ENCODE measurements at regions not wholly inside any gene's neighbourhood (a gene's known extent, or its start where the extent isn't known, plus 50 kb on each side); places are given as distances from the start of the nearest gene placed in this dataset.

- CTCF ChIA-PET, result no interaction called here
- no peak overlapping the region for H3K27ac ChIP-seq (ENCODE audit: low read depth, low read length)
- H3K4me1 Mint-ChIP-seq, result no peaks in the 10 kb centered on the region
- ATAC-seq (no peak), DNase-seq (no peak)
- intact Hi-C loops (cut with micrococcal nuclease), result no loop called here
- H3K27me3 ChIP-seq (ENCODE audit: control insufficient read depth in 2 of 2, insufficient read depth in 2 of 2, low read length in 2 of 2), result no peaks in the 10 kb centered on the region
- no peak overlapping the region for H3K4me3 Mint-ChIP-seq
- H3K36me3 ChIP-seq (ENCODE audit: control insufficient read depth in 2 of 3, insufficient read depth in 3 of 3, low read length in 3 of 3), result no peaks in the 10 kb centered on the region
- no peaks in the 10 kb centered on the region for H3K9me3 Mint-ChIP-seq
- H3K9me3 ChIP-seq (ENCODE audit: control insufficient read depth in 2 of 3, low read length in 3 of 3), result no peaks in the 10 kb centered on the region
- H3K36me3 Mint-ChIP-seq, result no peaks in the 10 kb centered on the region
- no peak overlapping the region for H3K4me3 ChIP-seq (ENCODE audit: low read length)
- peaks cover 0 to 20% (median 3%) of the 10 kb centered on the region in 5 donors for H3K27me3 Mint-ChIP-seq
- no peaks in the 10 kb centered on the region for H3K4me1 ChIP-seq (ENCODE audit: control insufficient read depth in 2 of 2, insufficient read depth in 2 of 2, low read length in 2 of 2)
- no peak overlapping the region for H3K27ac Mint-ChIP-seq
- POLR2A ChIA-PET, result no interaction called here
These were observed 183.8 kb downstream of the DHX15 start for GRCh38 chr4:24400537-24400936.

- no peaks in the 10 kb centered on the region for H3K27me3 ChIP-seq (ENCODE audit: control insufficient read depth in 2 of 2, insufficient read depth in 2 of 2, low read length in 2 of 2)
- no peaks in the 10 kb centered on the region for H3K4me1 Mint-ChIP-seq
- intact Hi-C loops (cut with micrococcal nuclease), result no loop called here
- no peak overlapping the region for H3K27ac ChIP-seq (ENCODE audit: low read depth, low read length)
- peaks cover 0 to 2% (median 0%) of the 10 kb centered on the region in 11 donors for H3K9me3 Mint-ChIP-seq
- DNase-seq (no peak), ATAC-seq (no peak)
- H3K27ac Mint-ChIP-seq, result no peak overlapping the region
- CTCF ChIA-PET, result no interaction called here
- no peaks in the 10 kb centered on the region for H3K4me1 ChIP-seq (ENCODE audit: control insufficient read depth in 2 of 2, insufficient read depth in 2 of 2, low read length in 2 of 2)
- H3K4me3 ChIP-seq (ENCODE audit: low read length), result no peak overlapping the region
- no peaks in the 10 kb centered on the region for H3K36me3 Mint-ChIP-seq
- H3K36me3 ChIP-seq (ENCODE audit: control insufficient read depth in 2 of 3, insufficient read depth in 3 of 3, low read length in 3 of 3), result no peaks in the 10 kb centered on the region
- no peak overlapping the region for H3K4me3 Mint-ChIP-seq
- H3K9me3 ChIP-seq (ENCODE audit: control insufficient read depth in 2 of 3, low read length in 3 of 3), result no peaks in the 10 kb centered on the region
- POLR2A ChIA-PET, result no interaction called here
- H3K27me3 Mint-ChIP-seq, result peaks cover 0 to 15% (median 2%) of the 10 kb centered on the region in 5 donors
These were observed 187.4 kb downstream of the DHX15 start for GRCh38 chr4:24396988-24397387.

- no peaks in the 10 kb centered on the region for H3K36me3 ChIP-seq (ENCODE audit: control insufficient read depth in 2 of 3, insufficient read depth in 3 of 3, low read length in 3 of 3)
- Mint-ChIP-seq H3K4me3 (no peak overlapping the region), H3K4me1 (no peaks in the 10 kb centered on the region), H3K9me3 (peaks cover 0 to 2% (median 0%) of the 10 kb centered on the region in 11 donors), H3K36me3 (no peaks in the 10 kb centered on the region), H3K27me3 (peaks cover 0 to 10% (median 0%) of the 10 kb centered on the region in 5 donors), H3K27ac (no peak overlapping the region)
- intact Hi-C loops (cut with micrococcal nuclease), result no loop called here
- ATAC-seq, result no peak
- DNase-seq, result no peak
- no peak overlapping the region for H3K27ac ChIP-seq (ENCODE audit: low read depth, low read length)
- H3K27me3 ChIP-seq (ENCODE audit: control insufficient read depth in 2 of 2, insufficient read depth in 2 of 2, low read length in 2 of 2), result no peaks in the 10 kb centered on the region
- no peaks in the 10 kb centered on the region for H3K4me1 ChIP-seq (ENCODE audit: control insufficient read depth in 2 of 2, insufficient read depth in 2 of 2, low read length in 2 of 2)
- H3K9me3 ChIP-seq (ENCODE audit: control insufficient read depth in 2 of 3, low read length in 3 of 3), result no peaks in the 10 kb centered on the region
- ChIA-PET POLR2A (no interaction called here), CTCF (no interaction called here)
- H3K4me3 ChIP-seq (ENCODE audit: low read length), result no peak overlapping the region
These were observed 188.4 kb downstream of the DHX15 start for GRCh38 chr4:24395937-24396336.

- H3K9me3 Mint-ChIP-seq, result peaks cover 0 to 2% (median 0%) of the 10 kb centered on the region in 11 donors
- intact Hi-C loops (cut with micrococcal nuclease), result no loop called here
- no peaks in the 10 kb centered on the region for H3K9me3 ChIP-seq (ENCODE audit: control insufficient read depth in 2 of 3, low read length in 3 of 3)
- no peak overlapping the region for H3K27ac Mint-ChIP-seq
- H3K4me1 ChIP-seq (ENCODE audit: control insufficient read depth in 2 of 2, insufficient read depth in 2 of 2, low read length in 2 of 2), result no peaks in the 10 kb centered on the region
- POLR2A ChIA-PET, result no interaction called here
- no peaks in the 10 kb centered on the region for H3K36me3 Mint-ChIP-seq
- H3K4me3 Mint-ChIP-seq, result no peak overlapping the region
- H3K27ac ChIP-seq (ENCODE audit: low read depth, low read length), result no peak overlapping the region
- ATAC-seq, result no peak
- no peak for DNase-seq
- H3K4me3 ChIP-seq (ENCODE audit: low read length), result no peak overlapping the region
- H3K27me3 ChIP-seq (ENCODE audit: control insufficient read depth in 2 of 2, insufficient read depth in 2 of 2, low read length in 2 of 2), result no peaks in the 10 kb centered on the region
- H3K27me3 Mint-ChIP-seq, result peaks cover 0 to 6% (median 0%) of the 10 kb centered on the region in 5 donors
- no peaks in the 10 kb centered on the region for H3K36me3 ChIP-seq (ENCODE audit: control insufficient read depth in 2 of 3, insufficient read depth in 3 of 3, low read length in 3 of 3)
- CTCF ChIA-PET, result no interaction called here
- no peaks in the 10 kb centered on the region for H3K4me1 Mint-ChIP-seq
These were observed 190.3 kb downstream of the DHX15 start for GRCh38 chr4:24394041-24394440.

GRCh38 chr4:24392613-24393012 is 191.7 kb downstream of the DHX15 start:
- Mint-ChIP-seq H3K27me3 (peaks cover 0 to 6% (median 0%) of the 10 kb centered on the region in 5 donors), H3K36me3 (no peaks in the 10 kb centered on the region), H3K27ac (no peak overlapping the region), H3K4me3 (no peak overlapping the region), H3K9me3 (peaks cover 0 to 5% (median 0%) of the 10 kb centered on the region in 11 donors), H3K4me1 (no peaks in the 10 kb centered on the region)
- H3K4me3 ChIP-seq (ENCODE audit: low read length), result no peak overlapping the region
- POLR2A ChIA-PET, result no interaction called here
- intact Hi-C loops (cut with micrococcal nuclease), result no loop called here
- ATAC-seq, result no peak
- no peak for DNase-seq
- CTCF ChIA-PET, result interaction anchor here (0.8 kb wide), 1 partner anchor 26 kb away, joined by 3 read pairs; no protein-coding TSS in a partner anchor
- no peaks in the 10 kb centered on the region for H3K27me3 ChIP-seq (ENCODE audit: control insufficient read depth in 2 of 2, insufficient read depth in 2 of 2, low read length in 2 of 2)
- no peak overlapping the region for H3K27ac ChIP-seq (ENCODE audit: low read depth, low read length)
- H3K4me1 ChIP-seq (ENCODE audit: control insufficient read depth in 2 of 2, insufficient read depth in 2 of 2, low read length in 2 of 2), result no peaks in the 10 kb centered on the region
- no peaks in the 10 kb centered on the region for H3K36me3 ChIP-seq (ENCODE audit: control insufficient read depth in 2 of 3, insufficient read depth in 3 of 3, low read length in 3 of 3)
- H3K9me3 ChIP-seq (ENCODE audit: control insufficient read depth in 2 of 3, low read length in 3 of 3), result no peaks in the 10 kb centered on the region

GRCh38 chr4:24382381-24382780 is 202.0 kb downstream of the DHX15 start:
- no peaks in the 10 kb centered on the region for H3K36me3 ChIP-seq (ENCODE audit: control insufficient read depth in 2 of 3, insufficient read depth in 3 of 3, low read length in 3 of 3)
- ChIA-PET POLR2A (no interaction called here), CTCF (no interaction called here)
- peaks cover 0 to 21% (median 6%) of the 10 kb centered on the region in 11 donors for H3K9me3 Mint-ChIP-seq
- H3K27ac ChIP-seq (ENCODE audit: low read depth, low read length), result no peak overlapping the region
- DNase-seq (no peak), ATAC-seq (no peak)
- H3K36me3 Mint-ChIP-seq, result peaks cover 0 to 3% (median 0%) of the 10 kb centered on the region in 5 donors
- intact Hi-C loops (cut with micrococcal nuclease), result no loop called here
- H3K4me1 Mint-ChIP-seq, result peaks cover 0 to 2% (median 0%) of the 10 kb centered on the region in 7 donors
- no peaks in the 10 kb centered on the region for H3K4me1 ChIP-seq (ENCODE audit: control insufficient read depth in 2 of 2, insufficient read depth in 2 of 2, low read length in 2 of 2)
- no peak overlapping the region for H3K27ac Mint-ChIP-seq
- no peak overlapping the region for H3K4me3 ChIP-seq (ENCODE audit: low read length)
- peaks cover 0 to 15% (median 12%) of the 10 kb centered on the region in 5 donors for H3K27me3 Mint-ChIP-seq
- no peak overlapping the region for H3K4me3 Mint-ChIP-seq
- H3K27me3 ChIP-seq (ENCODE audit: control insufficient read depth in 2 of 2, insufficient read depth in 2 of 2, low read length in 2 of 2), result no peaks in the 10 kb centered on the region
- no peaks in the 10 kb centered on the region for H3K9me3 ChIP-seq (ENCODE audit: control insufficient read depth in 2 of 3, low read length in 3 of 3)

GRCh38 chr4:24380957-24381665 is 203.2 kb downstream of the DHX15 start:
- peaks cover 0 to 2% (median 0%) of the 10 kb centered on the region in 7 donors for H3K4me1 Mint-ChIP-seq
- Histone ChIP-seq H3K27me3 (ENCODE audit: control insufficient read depth in 2 of 2, insufficient read depth in 2 of 2, low read length in 2 of 2) (no peaks in the 10 kb centered on the region), H3K4me3 (ENCODE audit: low read length) (no peak overlapping the region), H3K36me3 (ENCODE audit: control insufficient read depth in 2 of 3, insufficient read depth in 3 of 3, low read length in 3 of 3) (no peaks in the 10 kb centered on the region), H3K9me3 (ENCODE audit: control insufficient read depth in 2 of 3, low read length in 3 of 3) (no peaks in the 10 kb centered on the region), H3K27ac (ENCODE audit: low read depth, low read length) (no peak overlapping the region), H3K4me1 (ENCODE audit: control insufficient read depth in 2 of 2, insufficient read depth in 2 of 2, low read length in 2 of 2) (no peaks in the 10 kb centered on the region)
- peaks cover 0 to 22% (median 12%) of the 10 kb centered on the region in 5 donors for H3K27me3 Mint-ChIP-seq
- peaks cover 0 to 2% (median 0%) of the 10 kb centered on the region in 5 donors for H3K36me3 Mint-ChIP-seq
- no peak overlapping the region for H3K27ac Mint-ChIP-seq
- CTCF ChIA-PET, result no interaction called here
- peaks cover 0 to 20% (median 6%) of the 10 kb centered on the region in 11 donors for H3K9me3 Mint-ChIP-seq
- ATAC-seq, result no peak
- DNase-seq, result no peak
- H3K4me3 Mint-ChIP-seq, result no peak overlapping the region
- POLR2A ChIA-PET, result no interaction called here
- intact Hi-C loops (cut with micrococcal nuclease), result no loop called here

All from naive thymus-derived CD4-positive, alpha-beta T cell (primary cell).